ENCODE measurements at regions not wholly inside any gene's neighbourhood (a gene's known extent, or its start where the extent isn't known, plus 50 kb on each side); places are given as distances from the start of the nearest gene placed in this dataset.

- no peak for TF ChIP-seq ZNF362 (tag by site-specific recombination; IDR thresholded peaks at IDR 0.05)
- TF ChIP-seq CTCF (tag by site-specific recombination; IDR thresholded peaks at IDR 0.05): no peak
- no peak for TF ChIP-seq ZNF133 (tag by site-specific recombination; IDR thresholded peaks at IDR 0.05)
- TF ChIP-seq ZNF274 (IDR thresholded peaks at IDR 0.05; ENCODE audit: low read length): no peak
- TF ChIP-seq ZNF274 (tag by site-specific recombination; IDR thresholded peaks at IDR 0.05; ENCODE audit: borderline replicate concordance): no peak
- TF ChIP-seq GLIS2 (tag by site-specific recombination; IDR thresholded peaks at IDR 0.05): no peak
Observed at GRCh38 chr10:94092848-94093247, 99.1 kb downstream of the PLCE1 start.

Measured in HEK293 (cell line).